Endothelial cell of umbilical vein (primary cell): ENCODE measurements at regions not wholly inside any gene's neighbourhood (a gene's known extent, or its start where the extent isn't known, plus 50 kb on each side); places are given as distances from the start of the nearest gene placed in this dataset.

Experiments used
- CTCF ChIP-seq, 2 donors: IDR thresholded peaks; 1 replicate in 1 of 2; 2 replicates in 1 of 2; pipeline ENCODE4 v1.5.1; 2011; ENCODE audit warnings: low read length in 2 of 2, mild to moderate bottlenecking in 2 of 2, moderate library complexity in 2 of 2, control low read depth in 1 of 2, inconsistent platforms in 1 of 2, low read depth in 1 of 2; ENCODE audit not compliant: insufficient read depth in 1 of 2; ENCODE audit errors: extremely low read depth in 1 of 2
- MAX ChIP-seq: IDR thresholded peaks from 2 replicates; pipeline ENCODE4 v1.6.1; 2011; ENCODE audit not compliant: insufficient read depth, insufficient read length
- POLR2A ChIP-seq: IDR thresholded peaks from 2 replicates; pipeline ENCODE4 v1.6.1; 2012; ENCODE audit warnings: low read depth, mild to moderate bottlenecking, control low read depth, low read length
- POLR2AphosphoS5 ChIP-seq: IDR thresholded peaks from 2 replicates; pipeline ENCODE4 v1.6.1; 2012; ENCODE audit warnings: low read depth, mild to moderate bottlenecking, control low read depth, low read length, moderate library complexity; ENCODE audit not compliant: insufficient read depth

- TF ChIP-seq POLR2AphosphoS5, result no peak
- TF ChIP-seq MAX, result no peak
- no peak for TF ChIP-seq POLR2A
- no peak for TF ChIP-seq CTCF (IDR thresholded peaks at IDR 0.05; ENCODE audit: extremely low read depth in 1 of 2, insufficient read depth in 1 of 2, low read depth in 1 of 2, low read length in 2 of 2)
Measured at GRCh38 chr4:132683957-132684356, 465.1 kb upstream of the PCDH10 start.
